ENCODE measurements at regions not wholly inside any gene's neighbourhood (a gene's known extent, or its start where the extent isn't known, plus 50 kb on each side); places are given as distances from the start of the nearest gene placed in this dataset.

DNA sequence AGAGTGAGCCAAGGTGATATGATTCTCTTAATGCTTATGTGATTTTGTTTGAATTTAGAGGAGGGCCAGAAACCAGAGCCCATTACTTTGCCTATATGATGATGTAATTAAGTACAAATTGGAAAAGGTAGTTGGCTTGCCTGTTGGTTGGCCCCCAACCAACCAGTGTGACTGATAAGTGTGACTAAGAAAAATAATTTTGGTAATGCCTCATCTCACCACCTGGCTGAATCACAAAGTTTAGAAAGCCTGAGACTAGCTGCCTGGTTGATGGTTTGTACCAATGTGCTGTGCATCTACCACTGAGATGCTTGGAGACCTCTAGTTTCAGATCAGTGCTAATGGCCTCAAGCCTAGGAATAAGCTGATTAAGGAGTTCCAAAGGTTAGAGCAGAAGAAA lies 338.7 kb downstream of the CDH2 start:
- Histone ChIP-seq H3K4me3 (replicated peaks in 1 of 4; ENCODE audit: control extremely low read depth in 1 of 4, insufficient read depth in 1 of 4, low read depth in 3 of 4, low read length in 4 of 4) (no peak overlapping the region), H3K79me2 (ENCODE audit: control insufficient read depth, insufficient read depth, low read length) (no peaks in the 10 kb centered on the region), H3K4me2 (ENCODE audit: extremely low read depth, insufficient read depth, low read length) (no peak overlapping the region), H3K27ac (ENCODE audit: insufficient read depth, low read length) (no peak overlapping the region), H4K20me1 (ENCODE audit: control insufficient read depth, extremely low read depth, insufficient read depth, low read length) (no peaks in the 10 kb centered on the region), H3K36me3 (ENCODE audit: control insufficient read depth, insufficient read depth, low read length) (no peaks in the 10 kb centered on the region), H3K9me3 (ENCODE audit: control insufficient read depth, insufficient read depth, low read depth, low read length) (no peaks in the 10 kb centered on the region), H3K4me1 (ENCODE audit: control insufficient read depth, extremely low read depth, insufficient read depth, low read length) (no peaks in the 10 kb centered on the region), H3K27me3 (ENCODE audit: control insufficient read depth, insufficient read depth, low read length) (no peaks in the 10 kb centered on the region), H3K9ac (ENCODE audit: insufficient read depth, low read length) (no peak overlapping the region), H2AFZ (ENCODE audit: low read length) (no peak overlapping the region)
- peak in 1 of 2 donors; percentile 58 for DNase-seq (ENCODE audit: low read depth in 2 of 2)
- TF ChIP-seq EZH2 (IDR thresholded peaks at IDR 0.05; ENCODE audit: low read length, missing control alignments) = no peak
- TF ChIP-seq, protein P1, sequence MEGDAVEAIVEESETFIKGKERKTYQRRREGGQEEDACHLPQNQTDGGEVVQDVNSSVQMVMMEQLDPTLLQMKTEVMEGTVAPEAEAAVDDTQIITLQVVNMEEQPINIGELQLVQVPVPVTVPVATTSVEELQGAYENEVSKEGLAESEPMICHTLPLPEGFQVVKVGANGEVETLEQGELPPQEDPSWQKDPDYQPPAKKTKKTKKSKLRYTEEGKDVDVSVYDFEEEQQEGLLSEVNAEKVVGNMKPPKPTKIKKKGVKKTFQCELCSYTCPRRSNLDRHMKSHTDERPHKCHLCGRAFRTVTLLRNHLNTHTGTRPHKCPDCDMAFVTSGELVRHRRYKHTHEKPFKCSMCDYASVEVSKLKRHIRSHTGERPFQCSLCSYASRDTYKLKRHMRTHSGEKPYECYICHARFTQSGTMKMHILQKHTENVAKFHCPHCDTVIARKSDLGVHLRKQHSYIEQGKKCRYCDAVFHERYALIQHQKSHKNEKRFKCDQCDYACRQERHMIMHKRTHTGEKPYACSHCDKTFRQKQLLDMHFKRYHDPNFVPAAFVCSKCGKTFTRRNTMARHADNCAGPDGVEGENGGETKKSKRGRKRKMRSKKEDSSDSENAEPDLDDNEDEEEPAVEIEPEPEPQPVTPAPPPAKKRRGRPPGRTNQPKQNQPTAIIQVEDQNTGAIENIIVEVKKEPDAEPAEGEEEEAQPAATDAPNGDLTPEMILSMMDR (conservative IDR thresholded peaks at IDR 0.05 in 1 of 2, IDR thresholded peaks at IDR 0.05 in 1 of 2; ENCODE audit: low read depth in 1 of 2, low read length in 2 of 2) = no peak

DNA sequence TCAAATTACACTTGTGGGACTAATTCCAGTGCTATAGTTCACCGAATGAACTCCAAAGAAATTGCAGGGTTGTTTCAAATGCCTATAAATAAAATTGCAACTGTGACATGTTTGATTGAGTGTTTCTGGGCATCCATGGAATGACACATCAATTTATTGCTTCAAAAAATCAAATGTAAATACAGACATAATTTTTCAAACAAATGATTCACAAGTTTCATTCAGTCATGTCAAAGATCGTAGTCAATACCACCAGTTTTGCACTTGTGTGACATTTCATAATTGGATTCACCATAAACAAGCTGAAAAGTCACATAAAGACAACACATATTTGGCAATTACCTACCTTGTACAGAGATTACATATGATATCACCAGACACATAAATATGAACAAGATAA lies 350.8 kb downstream of the CDH2 start:
- no peaks in the 10 kb centered on the region for H3K27me3 ChIP-seq (ENCODE audit: control insufficient read depth, insufficient read depth, low read length)
- H3K4me1 ChIP-seq (ENCODE audit: control insufficient read depth, extremely low read depth, insufficient read depth, low read length) = no peaks in the 10 kb centered on the region
- TF ChIP-seq EZH2 (IDR thresholded peaks at IDR 0.05; ENCODE audit: low read length, missing control alignments) = no peak
- TF ChIP-seq, protein P1 (conservative IDR thresholded peaks at IDR 0.05 in 1 of 2, IDR thresholded peaks at IDR 0.05 in 1 of 2; ENCODE audit: low read depth in 1 of 2, low read length in 2 of 2) = no peak
- no peak overlapping the region for H3K27ac ChIP-seq (ENCODE audit: insufficient read depth, low read length)
- no peaks in the 10 kb centered on the region for H3K36me3 ChIP-seq (ENCODE audit: control insufficient read depth, insufficient read depth, low read length)
- H3K4me3 ChIP-seq (replicated peaks in 1 of 4; ENCODE audit: control extremely low read depth in 1 of 4, insufficient read depth in 1 of 4, low read depth in 3 of 4, low read length in 4 of 4) = no peak overlapping the region
- H2AFZ ChIP-seq (ENCODE audit: low read length) = no peak overlapping the region
- H4K20me1 ChIP-seq (ENCODE audit: control insufficient read depth, extremely low read depth, insufficient read depth, low read length) = no peaks in the 10 kb centered on the region
- DNase-seq (ENCODE audit: low read depth in 2 of 2) = no peak
- no peaks in the 10 kb centered on the region for H3K79me2 ChIP-seq (ENCODE audit: control insufficient read depth, insufficient read depth, low read length)
- H3K9me3 ChIP-seq (ENCODE audit: control insufficient read depth, insufficient read depth, low read depth, low read length) = no peaks in the 10 kb centered on the region
- no peak overlapping the region for H3K4me2 ChIP-seq (ENCODE audit: extremely low read depth, insufficient read depth, low read length)
- no peak overlapping the region for H3K9ac ChIP-seq (ENCODE audit: insufficient read depth, low read length)

DNA sequence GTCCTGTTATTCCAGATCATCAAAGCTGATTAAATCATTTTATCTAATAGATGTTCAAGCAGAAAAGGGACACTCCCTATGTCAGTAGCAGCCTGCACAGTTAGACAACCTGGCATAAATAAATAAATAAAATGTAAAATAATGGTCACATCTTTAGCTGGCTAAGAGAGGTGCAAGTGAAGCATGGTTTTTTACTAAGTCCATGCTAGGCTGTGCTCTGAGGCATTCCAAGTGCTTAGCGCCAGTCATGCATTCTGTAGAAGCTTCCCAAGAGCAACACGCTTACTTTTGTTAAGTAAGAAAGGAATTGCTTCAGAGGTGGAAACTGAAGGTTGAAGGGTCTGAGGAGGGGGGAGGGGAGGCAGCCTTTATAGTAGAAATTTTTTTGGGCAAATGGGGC lies 351.2 kb downstream of the CDH2 start:
- Histone ChIP-seq H3K27ac (ENCODE audit: insufficient read depth, low read length) (no peak overlapping the region), H3K4me3 (replicated peaks in 1 of 4; ENCODE audit: control extremely low read depth in 1 of 4, insufficient read depth in 1 of 4, low read depth in 3 of 4, low read length in 4 of 4) (no peak overlapping the region), H3K9ac (ENCODE audit: insufficient read depth, low read length) (no peak overlapping the region), H3K9me3 (ENCODE audit: control insufficient read depth, insufficient read depth, low read depth, low read length) (no peaks in the 10 kb centered on the region), H4K20me1 (ENCODE audit: control insufficient read depth, extremely low read depth, insufficient read depth, low read length) (no peaks in the 10 kb centered on the region), H3K27me3 (ENCODE audit: control insufficient read depth, insufficient read depth, low read length) (no peaks in the 10 kb centered on the region), H3K4me1 (ENCODE audit: control insufficient read depth, extremely low read depth, insufficient read depth, low read length) (no peaks in the 10 kb centered on the region), H3K36me3 (ENCODE audit: control insufficient read depth, insufficient read depth, low read length) (no peaks in the 10 kb centered on the region), H2AFZ (ENCODE audit: low read length) (no peak overlapping the region), H3K4me2 (ENCODE audit: extremely low read depth, insufficient read depth, low read length) (no peak overlapping the region), H3K79me2 (ENCODE audit: control insufficient read depth, insufficient read depth, low read length) (no peaks in the 10 kb centered on the region)
- TF ChIP-seq, protein P1 (conservative IDR thresholded peaks at IDR 0.05 in 1 of 2, IDR thresholded peaks at IDR 0.05 in 1 of 2; ENCODE audit: low read depth in 1 of 2, low read length in 2 of 2) = no peak
- TF ChIP-seq EZH2 (IDR thresholded peaks at IDR 0.05; ENCODE audit: low read length, missing control alignments) = no peak
- no peak for DNase-seq (ENCODE audit: low read depth in 2 of 2)

Data from fibroblast of lung (primary cell).